Bronchial epithelial cell (primary cell): ENCODE measurements at regions not wholly inside any gene's neighbourhood (a gene's known extent, or its start where the extent isn't known, plus 50 kb on each side); places are given as distances from the start of the nearest gene placed in this dataset.

Experiments
- DNase-seq: peaks from one replicate; pipeline ENCODE4 v3.0.0-alpha.2; 2010; ENCODE audit warnings: low read depth
- FAIRE-seq: peaks from 2 replicates; lab custom pipeline; 2011; peaks lifted over from hg19 to GRCh38; lab: Jason Lieb, UNC
- H3K27me3 ChIP-seq: 2 replicates; pipeline ENCODE4 v1.5.1; 2011; ENCODE audit warnings: low read length; ENCODE audit not compliant: control insufficient read depth, insufficient read depth
- H3K36me3 ChIP-seq: 2 replicates; pipeline ENCODE4 v1.5.1; 2011; ENCODE audit warnings: low read length; ENCODE audit not compliant: control insufficient read depth, insufficient read depth
- H3K4me3 ChIP-seq: 2 replicates; pipeline ENCODE4 v1.5.1; 2011; ENCODE audit warnings: mild to moderate bottlenecking, low read depth, low read length, control low read depth
- TF ChIP-seq, protein P1 (sequence below): IDR thresholded peaks from 2 replicates; pipeline ENCODE4 v1.5.1; 2011; ENCODE audit warnings: mild to moderate bottlenecking, moderate library complexity, low read length, control low read depth, inconsistent platforms; ENCODE audit not compliant: insufficient read depth, severe bottlenecking

DNA sequence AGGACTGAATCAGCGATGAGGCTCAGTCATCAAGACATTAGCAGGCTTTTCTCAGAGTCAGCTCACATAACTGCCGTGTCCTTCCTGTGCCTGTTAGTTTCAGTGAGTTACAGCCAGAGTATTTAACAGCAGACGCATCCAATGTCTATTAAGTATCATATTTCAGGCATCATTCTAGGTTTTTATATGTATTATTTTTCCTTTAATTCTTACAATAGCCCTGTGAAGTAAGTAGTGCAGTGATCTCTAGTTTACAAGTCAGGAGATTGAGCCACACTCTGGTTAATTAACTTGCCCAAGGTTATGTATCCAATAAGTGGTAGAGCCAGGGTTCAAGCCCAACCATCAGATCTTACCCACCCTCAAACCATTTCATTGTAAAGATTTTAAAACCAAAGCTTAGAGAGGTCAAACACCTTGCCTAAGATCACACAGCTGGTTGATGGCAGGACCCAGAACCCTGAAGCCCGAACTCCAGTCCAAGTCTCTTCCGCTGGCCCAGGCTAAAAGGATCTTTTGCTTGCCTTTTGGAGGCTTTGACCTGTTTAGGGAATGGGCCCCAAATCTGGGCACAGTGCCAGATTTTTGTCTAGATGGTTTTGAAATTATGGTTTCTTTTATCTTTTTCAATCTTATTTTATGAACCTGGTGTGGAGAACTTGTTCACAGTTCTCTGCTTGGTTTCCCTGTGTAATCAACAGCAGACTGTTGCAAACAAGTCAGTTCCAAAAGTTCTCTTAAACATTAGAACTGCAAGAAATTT is 261.2 kb upstream of the CLINT1 start:
- Histone ChIP-seq H3K27me3 (no peaks in the 10 kb centered on the region), H3K4me3 (no peak overlapping the region), H3K36me3 (no peaks in the 10 kb centered on the region)
- DNase-seq (no peak), FAIRE-seq (no peak)
- TF ChIP-seq, protein P1, sequence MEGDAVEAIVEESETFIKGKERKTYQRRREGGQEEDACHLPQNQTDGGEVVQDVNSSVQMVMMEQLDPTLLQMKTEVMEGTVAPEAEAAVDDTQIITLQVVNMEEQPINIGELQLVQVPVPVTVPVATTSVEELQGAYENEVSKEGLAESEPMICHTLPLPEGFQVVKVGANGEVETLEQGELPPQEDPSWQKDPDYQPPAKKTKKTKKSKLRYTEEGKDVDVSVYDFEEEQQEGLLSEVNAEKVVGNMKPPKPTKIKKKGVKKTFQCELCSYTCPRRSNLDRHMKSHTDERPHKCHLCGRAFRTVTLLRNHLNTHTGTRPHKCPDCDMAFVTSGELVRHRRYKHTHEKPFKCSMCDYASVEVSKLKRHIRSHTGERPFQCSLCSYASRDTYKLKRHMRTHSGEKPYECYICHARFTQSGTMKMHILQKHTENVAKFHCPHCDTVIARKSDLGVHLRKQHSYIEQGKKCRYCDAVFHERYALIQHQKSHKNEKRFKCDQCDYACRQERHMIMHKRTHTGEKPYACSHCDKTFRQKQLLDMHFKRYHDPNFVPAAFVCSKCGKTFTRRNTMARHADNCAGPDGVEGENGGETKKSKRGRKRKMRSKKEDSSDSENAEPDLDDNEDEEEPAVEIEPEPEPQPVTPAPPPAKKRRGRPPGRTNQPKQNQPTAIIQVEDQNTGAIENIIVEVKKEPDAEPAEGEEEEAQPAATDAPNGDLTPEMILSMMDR, result no peak

DNA sequence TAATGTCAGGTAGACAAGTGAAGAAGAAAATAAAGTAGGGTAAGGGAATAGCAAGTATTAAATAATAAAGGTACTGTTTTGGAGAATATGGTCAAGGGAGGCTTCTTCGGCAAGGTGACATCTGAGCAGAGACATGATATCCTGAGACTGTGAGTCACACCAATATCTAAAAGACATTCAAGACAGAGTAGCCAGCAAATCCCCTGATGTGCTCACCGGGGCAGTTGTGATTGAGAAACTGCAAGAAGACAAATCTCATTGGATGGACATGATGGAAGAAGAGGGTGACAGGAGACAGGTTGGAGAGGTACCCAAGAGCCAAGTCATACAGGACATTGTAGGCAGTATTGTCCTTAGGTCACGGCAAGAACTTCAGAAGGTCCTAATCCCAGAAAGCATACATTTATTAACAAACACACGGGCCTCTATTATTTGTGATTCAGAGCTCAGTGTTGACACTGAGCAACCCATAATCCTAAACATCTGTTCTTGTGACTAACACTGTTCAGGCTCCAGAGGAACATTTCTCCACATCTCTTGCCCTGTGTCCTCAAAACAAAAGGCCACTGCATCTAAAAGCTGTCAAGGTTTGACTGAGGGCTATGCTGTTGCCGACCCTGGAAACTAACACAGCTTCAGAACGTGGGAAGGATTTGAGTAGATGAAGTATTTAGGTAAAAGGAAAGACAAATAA is 258.7 kb upstream of the CLINT1 start:
- Histone ChIP-seq H3K4me3 (no peak overlapping the region), H3K27me3 (no peaks in the 10 kb centered on the region), H3K36me3 (no peaks in the 10 kb centered on the region)
- FAIRE-seq (no peak), DNase-seq (no peak)
- TF ChIP-seq, protein P1, result no peak

DNA sequence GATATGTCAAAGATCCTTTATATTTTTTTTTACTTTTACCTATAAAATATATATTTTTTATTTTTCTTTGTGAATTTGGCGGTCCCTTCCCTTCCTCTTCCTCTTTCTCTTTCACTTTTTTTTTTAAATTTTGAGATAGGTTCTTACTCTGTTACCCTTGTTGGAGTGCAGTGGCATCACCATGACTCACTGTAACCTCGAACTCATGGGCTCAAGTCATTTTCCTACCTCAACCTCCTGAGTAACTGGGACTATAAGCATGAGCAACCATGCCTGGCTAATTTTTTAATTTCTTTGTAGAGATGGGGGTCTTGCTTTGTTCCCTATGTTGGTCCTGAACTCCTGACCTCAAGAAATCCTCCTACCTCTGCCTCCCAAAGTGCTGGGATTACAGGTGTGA is 258.0 kb upstream of the CLINT1 start:
- H3K27me3 ChIP-seq, result no peaks in the 10 kb centered on the region
- H3K36me3 ChIP-seq, result no peaks in the 10 kb centered on the region
- no peak for DNase-seq
- no peak overlapping the region for H3K4me3 ChIP-seq
- FAIRE-seq, result no peak
- TF ChIP-seq, protein P1, result no peak

DNA sequence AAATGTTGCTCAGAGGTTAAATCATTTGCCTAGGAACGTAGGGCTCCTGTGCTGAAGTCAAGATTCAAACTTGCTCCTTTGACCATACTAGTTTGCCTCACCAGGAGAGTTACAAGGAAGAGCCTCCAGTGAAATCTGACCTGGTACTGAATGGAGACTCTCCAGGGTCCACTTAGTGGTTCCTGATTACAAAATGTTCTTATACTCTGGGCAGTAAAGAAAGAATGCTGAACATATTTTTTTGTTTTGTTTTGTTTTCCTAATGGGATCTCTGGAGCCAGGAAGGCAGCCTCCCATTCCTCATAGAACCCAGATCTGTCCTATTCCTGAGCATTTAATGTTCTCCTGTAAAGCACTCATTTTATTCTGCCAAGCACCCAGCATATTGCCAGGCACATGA is 256.5 kb upstream of the CLINT1 start:
- FAIRE-seq (no peak), DNase-seq (no peak)
- no peak overlapping the region for H3K4me3 ChIP-seq
- no peaks in the 10 kb centered on the region for H3K36me3 ChIP-seq
- TF ChIP-seq, protein P1, result no peak
- no peaks in the 10 kb centered on the region for H3K27me3 ChIP-seq

DNA sequence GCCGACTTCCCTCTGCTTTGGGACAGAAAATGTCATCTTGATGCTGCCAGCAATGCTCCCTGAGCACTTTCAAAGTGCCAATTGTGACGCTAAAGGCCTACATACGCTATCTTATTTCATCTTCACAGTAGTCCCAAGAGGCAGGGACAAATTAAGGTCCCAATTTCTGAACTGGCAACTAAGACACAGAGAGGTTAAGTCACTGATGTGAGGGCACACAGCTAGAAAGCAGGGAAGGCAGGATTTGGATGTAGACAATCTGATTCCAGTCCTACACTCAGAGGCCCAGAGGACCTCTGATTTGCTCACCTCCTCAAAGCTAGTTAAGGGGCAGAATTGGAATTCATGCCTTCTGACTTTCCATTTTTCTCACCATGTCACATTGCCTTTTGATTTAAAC is 249.2 kb upstream of the CLINT1 start:
- no peak for FAIRE-seq
- no peaks in the 10 kb centered on the region for H3K27me3 ChIP-seq
- no peak overlapping the region for H3K4me3 ChIP-seq
- TF ChIP-seq, protein P1, result no peak
- no peaks in the 10 kb centered on the region for H3K36me3 ChIP-seq
- DNase-seq, result no peak
